Stimulated activated CD4-positive, alpha-beta T cell treated with anti-CD3 and anti-CD28 coated beads, Interleukin-2, amount 100 ng/mL, for 24 hours (primary cell): ENCODE measurements at regions not wholly inside any gene's neighbourhood (a gene's known extent, or its start where the extent isn't known, plus 50 kb on each side); places are given as distances from the start of the nearest gene placed in this dataset.

Experiments
- DNase-seq, 2 donors: peaks; one replicate each; pipeline ENCODE4 v3.0.0-alpha.2; 2020

DNA sequence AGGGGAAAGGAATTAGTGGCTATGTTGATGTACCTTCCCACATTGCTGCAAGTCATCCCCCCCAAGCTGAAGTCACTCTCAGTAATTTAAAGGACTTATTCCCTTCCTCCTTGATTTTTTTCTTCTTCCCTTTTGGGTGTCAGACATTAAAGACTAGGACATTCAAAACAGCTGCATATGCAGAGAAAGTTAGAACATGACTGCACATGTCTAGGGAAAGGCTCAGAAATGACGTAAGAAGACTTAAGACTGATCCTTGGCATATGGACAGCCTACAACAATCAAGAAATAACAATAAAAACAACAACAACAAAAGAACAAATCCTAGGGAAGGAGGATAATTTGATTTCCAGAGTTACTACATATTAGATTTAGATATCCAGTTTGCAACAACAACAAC lies 997.5 kb downstream of the TLE4 start:
- DNase-seq = no peak

DNA sequence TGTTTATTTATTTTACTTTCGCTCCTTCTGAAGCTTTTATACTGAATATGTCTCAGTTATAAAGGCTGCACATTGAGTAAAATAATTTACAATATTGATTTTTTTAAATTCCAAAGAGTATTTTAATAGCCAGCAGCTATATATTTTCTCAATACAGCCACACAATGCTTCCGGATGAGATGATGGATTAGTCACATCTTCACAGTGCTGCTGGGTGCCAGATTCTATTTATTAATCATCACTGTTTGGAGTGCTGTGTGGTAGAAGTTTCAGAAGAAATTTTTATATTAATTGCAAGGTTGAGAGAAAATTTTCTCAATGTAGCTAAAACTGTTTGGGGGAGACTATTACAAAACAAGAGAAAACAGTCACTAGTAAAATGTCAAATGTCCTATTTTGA lies 989.8 kb downstream of the TLE4 start:
- DNase-seq = no peak

GRCh38 chr9:80560976-80561375 lies 989.2 kb downstream of the TLE4 start:
- DNase-seq = no peak

DNA sequence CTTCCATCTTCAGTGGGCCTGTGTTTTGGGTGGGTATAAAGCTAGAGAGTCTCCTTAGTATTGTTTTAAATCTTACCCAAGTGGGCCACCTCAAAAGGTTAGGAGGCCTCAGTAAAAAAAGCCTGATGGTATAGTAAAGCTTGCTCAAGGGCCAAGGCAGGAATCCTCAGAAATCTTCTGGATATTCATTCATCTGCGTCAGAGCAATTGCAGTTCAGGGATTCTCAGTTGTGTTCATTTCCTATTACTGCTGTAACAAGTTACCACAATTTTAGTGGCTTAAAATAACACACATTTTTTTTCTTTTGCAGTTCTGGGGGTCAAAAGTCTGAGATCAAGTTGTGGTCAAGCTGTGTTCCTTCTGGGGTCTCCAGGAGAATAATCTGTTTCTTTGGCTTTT lies 985.5 kb downstream of the TLE4 start:
- no peak for DNase-seq

DNA sequence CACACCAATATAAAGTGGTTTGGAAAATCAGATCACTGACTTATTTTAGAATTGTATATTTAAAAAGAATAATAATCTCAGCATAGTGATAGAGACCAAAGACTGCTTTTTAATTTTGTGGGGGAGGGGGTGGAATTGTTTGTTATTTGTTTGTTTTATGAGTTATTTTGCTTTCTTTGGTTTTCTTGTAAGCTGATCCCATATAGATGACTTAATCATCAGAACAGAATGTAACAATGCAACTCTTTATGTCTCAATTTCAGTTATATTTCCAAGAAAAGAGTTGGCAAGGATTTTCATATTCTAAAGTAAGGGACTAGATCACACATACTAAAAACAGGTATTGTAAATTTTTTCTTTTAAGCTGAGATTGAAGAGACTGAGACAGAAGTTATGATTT lies 984.9 kb downstream of the TLE4 start:
- DNase-seq = no peak

DNA sequence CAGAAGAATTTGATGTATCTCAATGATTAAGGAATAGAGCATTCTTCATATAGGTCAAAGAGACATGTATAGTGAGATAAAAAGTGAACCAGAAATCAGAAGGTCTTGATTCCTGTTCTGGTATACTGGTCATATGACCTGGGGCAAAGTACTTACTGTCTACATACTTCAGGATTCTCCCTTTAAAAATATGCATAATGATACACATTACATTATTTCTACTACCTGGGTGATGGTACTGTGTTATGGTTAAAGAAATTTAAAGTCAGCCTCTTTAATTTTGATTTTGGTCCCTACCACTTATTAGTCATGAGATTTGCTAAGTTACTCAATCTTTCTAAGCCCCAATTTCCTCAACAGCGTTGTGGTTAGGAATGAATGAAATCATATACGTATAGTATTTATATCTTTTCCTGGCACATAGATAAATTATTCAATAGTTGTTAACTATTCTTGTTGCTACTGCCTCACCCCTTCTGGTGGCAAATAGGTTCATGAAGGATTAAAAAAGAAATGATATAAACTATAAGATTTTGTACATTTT lies 984.1 kb downstream of the TLE4 start:
- DNase-seq = no peak

- DNase-seq = no peak
These were observed 983.1 kb downstream of the TLE4 start for GRCh38 chr9:80554856-80555255.

GRCh38 chr9:80554301-80554700 lies 982.5 kb downstream of the TLE4 start:
- DNase-seq = no peak

- no peak for DNase-seq
These were observed 981.2 kb downstream of the TLE4 start for GRCh38 chr9:80552931-80553330.

GRCh38 chr9:80550181-80550580 lies 978.4 kb downstream of the TLE4 start:
- DNase-seq = no peak

GRCh38 chr9:80547613-80548012 lies 975.8 kb downstream of the TLE4 start:
- DNase-seq = no peak

DNA sequence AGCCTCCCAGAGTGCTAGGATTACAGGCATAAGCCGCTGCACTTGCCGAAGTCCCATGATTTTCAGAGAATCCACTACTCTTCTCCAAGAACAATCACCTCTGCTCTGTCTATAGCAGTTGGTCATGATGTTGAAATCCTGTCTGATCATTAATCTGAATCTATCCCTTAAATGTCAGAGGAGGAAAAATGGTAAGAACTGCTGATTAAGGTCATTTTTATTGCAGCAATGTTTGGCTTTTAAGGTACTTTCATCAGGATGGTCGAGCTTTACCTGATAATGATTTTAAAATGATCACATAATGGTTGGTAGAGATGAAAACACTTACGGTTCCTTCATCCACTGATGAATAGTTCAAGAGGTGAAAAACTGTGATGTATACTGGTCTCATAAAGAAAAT lies 968.6 kb downstream of the TLE4 start:
- no peak for DNase-seq

DNA sequence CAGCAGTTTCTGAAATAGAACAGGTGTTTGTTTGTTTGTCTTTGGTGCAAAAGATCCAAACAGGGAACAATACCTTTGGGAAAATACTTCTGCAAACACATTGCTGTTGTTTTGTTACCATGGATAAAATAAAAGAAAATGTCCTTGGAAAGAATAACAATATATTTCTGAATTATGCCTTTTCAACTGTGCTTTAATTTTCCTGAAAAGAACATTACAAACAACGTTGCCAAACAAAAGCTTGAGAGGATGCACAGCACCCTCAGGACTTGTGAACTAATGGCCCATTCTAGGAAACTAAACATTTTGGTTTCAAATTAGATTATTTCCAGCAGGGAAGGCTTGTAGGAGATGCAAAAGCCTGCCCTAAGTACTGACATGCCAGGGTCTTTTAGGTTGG lies 967.2 kb downstream of the TLE4 start:
- no peak for DNase-seq

DNA sequence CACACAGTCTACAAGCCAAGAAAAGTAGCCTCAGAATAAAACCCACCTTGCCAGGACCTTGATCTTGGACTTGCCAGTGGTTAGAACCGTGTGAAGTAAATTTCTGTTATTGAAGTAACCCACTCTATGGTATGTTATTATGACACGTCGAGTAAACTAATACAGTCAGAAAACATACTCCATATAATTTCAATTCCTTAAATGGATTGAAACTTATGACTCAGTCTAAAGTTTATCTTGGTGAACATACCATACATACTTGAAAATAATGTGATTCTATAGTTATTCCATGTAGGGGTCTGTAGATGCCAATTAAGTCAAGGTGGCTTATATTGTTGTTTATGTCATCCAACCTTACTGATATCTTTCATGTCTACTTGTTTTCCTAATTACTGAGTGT lies 950.7 kb downstream of the TLE4 start:
- DNase-seq = no peak

GRCh38 chr9:80521151-80521550 lies 949.4 kb downstream of the TLE4 start:
- no peak for DNase-seq

GRCh38 chr9:80520231-80520630 lies 948.5 kb downstream of the TLE4 start:
- no peak for DNase-seq

DNA sequence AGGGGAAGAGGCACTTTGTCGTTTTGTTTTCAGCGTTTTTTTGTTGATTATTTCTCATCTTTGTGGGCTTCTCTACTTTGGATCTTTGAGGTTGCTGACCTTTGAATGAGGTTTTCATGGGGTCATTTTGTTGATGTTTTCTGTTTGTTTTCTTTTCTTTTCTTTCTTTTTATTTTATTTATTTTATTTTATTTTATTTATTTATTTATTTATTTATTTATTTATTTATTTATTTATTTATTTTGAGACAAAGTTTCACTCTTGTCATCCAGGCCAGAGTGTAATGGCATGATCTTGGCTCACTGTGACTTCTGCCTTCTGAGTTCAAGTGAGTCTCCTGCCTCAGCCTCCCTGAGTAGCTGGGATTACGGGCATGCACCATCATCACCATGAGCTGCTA lies 946.7 kb downstream of the TLE4 start:
- DNase-seq = no peak

GRCh38 chr9:80516679-80517078 lies 944.9 kb downstream of the TLE4 start:
- no peak for DNase-seq

DNA sequence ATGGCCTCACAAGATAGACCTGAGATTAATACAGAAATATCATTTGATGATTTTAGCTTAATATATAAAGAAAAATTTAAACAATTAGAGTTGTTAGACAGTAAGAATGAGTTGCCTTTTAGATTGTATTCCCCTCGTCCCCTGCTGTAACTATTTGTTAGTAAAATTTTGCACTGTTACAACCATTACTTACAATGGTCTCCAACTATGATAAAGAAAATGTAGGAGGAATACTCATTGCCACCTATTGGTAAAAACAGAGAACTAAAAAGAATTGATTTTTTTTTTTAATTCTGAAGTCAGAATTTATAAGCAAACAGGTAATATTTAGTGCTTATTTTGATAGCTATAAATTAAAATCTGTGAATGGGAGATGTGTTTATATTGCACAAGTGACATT lies 937.6 kb downstream of the TLE4 start:
- no peak for DNase-seq

- DNase-seq = no peak
These were observed 935.8 kb downstream of the TLE4 start for GRCh38 chr9:80507611-80508010.

DNA sequence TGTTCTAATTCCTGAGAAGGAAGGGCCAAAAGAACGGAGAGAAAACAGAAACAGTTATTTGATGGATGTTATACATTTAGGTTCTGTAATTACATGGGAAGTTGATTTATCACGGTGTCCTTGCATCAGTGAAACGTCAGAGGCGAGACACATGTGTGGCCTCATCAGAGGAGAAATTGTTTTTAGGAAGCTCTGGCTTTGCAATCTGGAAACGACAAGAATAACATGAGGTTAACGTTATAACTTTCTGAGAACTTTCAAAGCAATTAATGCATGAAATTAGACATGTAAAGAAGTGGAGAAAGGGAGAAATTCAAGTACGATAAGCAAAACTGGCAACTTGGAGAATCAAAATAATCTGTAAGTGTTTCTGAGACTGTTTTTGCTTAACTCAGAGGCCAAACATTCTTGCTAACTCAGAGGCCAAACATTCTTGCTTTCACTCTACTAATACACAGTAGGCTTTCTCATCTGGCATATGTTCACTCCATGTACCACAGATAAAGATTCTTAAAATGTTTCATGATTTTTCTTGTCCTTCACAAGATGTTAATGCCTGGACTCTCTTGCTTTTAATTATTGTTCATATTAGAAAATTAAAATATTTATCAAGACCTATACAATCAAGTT lies 933.0 kb downstream of the TLE4 start:
- DNase-seq = no peak

DNA sequence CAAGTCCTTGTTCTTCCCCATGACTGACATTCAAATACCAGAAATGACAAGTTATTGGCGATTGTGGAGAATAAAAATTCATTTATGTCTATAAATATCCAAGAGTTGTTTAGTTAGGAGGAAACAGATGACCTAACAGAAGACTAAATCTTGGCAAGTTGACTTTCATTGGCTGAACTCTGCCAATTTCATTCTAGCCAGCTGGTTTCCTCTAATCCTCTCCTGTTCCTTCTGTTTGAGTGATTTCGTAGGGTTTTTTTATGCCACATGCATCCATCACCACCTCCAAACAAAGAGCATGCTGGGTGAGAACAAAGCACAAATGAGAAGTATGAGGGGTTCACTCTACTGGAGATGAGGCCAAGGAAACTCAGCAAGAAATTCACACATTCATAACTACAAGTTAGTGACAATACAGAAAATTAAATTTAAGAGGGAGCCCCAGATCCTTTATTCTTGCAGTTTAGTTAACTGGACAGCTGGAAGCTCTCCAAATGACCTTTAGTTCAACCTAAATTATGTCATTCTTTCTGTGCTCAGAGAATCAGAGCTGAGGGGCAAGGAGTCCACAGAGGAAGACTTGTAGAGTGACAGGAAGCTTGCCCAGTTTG lies 932.0 kb downstream of the TLE4 start:
- DNase-seq = no peak

GRCh38 chr9:80502306-80502705 lies 930.5 kb downstream of the TLE4 start:
- DNase-seq = no peak

DNA sequence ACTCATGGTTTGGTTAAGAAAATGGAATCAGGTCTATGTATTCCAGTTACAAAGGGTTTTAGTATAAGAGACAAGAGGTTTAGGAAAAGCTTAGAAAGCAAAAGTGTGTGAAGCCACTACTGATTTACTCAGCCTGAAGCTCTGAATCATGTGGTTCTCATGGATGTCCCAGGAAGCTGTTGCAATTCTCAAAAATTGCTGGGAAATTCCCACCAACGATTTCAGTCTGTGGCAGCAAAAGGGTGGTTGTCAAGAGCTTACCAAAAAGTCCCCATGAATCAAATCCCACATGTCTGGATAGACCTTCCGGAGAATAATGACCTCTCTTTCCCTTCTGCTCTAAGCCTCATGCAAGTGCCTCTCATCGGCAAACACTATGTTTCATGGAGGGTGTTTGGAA lies 929.9 kb downstream of the TLE4 start:
- no peak for DNase-seq

DNA sequence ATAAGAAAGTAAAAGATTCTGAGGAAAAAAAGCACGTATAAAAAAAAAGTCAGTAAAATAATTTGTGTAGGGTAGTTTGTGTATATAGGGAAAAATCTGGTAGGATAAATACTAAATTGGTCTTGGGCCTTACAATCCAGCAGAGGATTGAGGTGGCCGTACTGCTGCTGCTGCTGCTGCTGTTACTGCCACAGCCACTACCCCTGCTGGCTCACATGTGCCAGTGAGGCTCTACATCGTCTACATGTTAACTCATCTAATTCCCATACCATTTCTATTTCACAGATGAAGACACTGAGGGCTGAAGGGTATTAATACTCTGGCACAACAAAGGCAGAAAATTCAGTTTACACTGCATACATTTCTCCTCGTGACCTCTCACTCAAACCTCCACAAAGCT lies 928.5 kb downstream of the TLE4 start:
- no peak for DNase-seq
